ENCODE measurements at regions not wholly inside any gene's neighbourhood (a gene's known extent, or its start where the extent isn't known, plus 50 kb on each side); places are given as distances from the start of the nearest gene placed in this dataset.

DNA sequence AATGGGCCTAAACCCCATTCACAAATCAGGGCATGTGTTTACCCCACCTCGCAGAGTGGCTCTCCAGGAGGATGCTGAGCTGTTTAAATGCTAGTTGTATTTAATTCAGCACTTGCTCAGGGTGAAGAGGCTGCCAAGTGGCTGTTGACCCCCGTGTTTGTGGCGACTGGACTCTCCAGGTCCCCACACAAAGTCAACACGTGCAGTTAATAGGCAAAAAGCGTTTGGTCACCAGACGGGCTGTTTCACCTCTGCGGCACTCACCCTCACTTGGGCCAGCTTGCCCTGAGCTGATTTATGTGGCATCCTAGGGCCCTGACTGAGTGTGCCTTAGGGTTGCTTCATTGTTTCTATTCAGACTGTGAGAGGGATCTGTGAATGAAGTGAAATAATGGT is 152.3 kb downstream of the GAS1 start:
- DNase-seq, result no peak

DNA sequence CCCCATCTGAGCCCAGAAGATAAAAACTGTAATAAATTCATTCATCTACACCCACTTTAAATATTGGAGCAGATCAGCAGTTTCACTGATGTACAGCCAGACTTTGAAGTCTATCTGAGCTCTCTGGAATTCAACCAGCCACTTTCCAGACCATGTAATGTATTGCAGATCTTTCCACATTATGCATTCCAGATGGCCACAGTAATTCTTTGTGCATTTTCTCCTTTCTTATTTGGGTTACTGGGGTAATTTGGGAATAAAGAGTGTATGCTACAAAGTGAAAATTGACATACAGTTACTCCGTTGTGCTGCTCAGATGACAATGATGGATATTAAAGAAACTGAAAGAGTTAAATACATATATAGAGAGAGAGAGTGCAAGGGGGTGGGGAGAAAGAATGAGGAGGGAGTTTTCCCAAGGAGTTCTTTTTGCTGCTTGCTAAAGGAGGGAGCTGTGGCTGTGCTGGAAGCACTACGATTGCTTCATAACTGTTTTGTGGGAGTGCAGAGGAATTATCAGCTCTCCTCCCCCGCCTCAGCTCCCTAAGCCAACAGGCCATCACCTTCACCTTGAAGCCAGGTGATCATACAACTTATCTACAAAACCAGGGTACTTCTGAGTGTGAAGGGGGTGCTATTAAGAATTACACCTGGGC is 152.8 kb downstream of the GAS1 start:
- peak; percentile 72 for DNase-seq

GRCh38 chr9:86792136-86792535 is 155.2 kb downstream of the GAS1 start:
- no peak for DNase-seq

DNA sequence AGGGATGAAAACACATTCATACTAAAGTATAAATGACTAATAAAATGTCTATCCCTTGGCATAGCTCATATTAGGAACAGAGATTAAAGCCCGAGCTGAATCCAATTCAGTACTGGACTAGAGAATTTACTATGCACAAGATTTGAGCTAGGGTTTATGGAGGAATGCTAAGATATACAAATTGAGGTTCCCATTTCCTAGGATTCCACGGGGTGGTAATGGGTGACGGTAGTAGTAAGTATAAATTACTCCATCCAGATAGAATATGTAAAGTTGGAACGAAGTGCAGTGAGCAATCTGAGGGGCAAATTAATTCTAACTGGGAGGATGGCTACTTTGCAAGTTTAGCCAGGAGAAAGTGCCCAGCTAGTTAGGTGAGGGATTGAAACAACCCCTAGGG is 156.5 kb downstream of the GAS1 start:
- no peak for DNase-seq

- DNase-seq, result no peak
These were observed 158.8 kb downstream of the GAS1 start for GRCh38 chr9:86788456-86788855.

DNA sequence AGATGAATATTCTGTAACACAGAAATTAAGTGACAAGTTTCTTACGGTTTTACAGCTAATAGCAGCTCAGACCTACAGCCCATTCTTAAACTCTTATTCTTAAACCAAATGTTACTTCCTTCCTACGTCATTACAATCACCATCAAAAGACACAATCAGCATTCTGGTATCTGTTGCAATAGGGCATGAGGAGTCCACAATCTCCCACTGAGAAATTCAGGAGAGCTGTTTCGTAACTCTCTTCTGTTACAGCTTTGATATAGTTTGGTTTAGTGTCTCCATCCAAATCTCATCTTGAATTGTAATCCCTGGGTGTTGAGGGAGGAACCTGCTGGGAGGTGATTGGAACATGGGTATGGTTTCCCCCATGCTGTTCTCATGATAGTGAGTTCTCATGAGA is 163.4 kb downstream of the GAS1 start:
- DNase-seq, result no peak

GRCh38 chr9:86782831-86783230 is 164.5 kb downstream of the GAS1 start:
- DNase-seq, result no peak

DNA sequence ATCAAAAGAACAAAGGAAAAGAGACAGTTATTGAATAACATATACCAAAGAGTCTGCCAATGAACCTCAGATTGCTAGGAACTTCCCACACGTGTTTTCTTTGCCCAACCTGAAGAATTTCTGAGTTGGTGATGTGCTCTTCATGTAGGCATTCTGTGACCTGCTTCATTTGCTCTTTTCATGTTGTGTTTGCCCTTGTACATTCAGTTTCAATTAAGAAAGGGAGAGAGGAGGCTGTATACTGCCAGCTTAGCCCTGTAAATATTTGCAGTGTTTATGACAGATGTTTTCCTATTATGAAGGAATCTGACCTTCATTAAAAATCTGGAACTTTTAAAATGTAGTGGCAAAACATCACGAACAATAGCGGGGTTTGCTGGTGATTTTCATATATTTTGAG is 168.5 kb downstream of the GAS1 start:
- no peak for DNase-seq

- DNase-seq, result no peak
These were observed 171.6 kb downstream of the GAS1 start for GRCh38 chr9:86775718-86776117.

GRCh38 chr9:86774116-86774515 is 173.2 kb downstream of the GAS1 start:
- no peak for DNase-seq

GRCh38 chr9:86773422-86773945 is 173.8 kb downstream of the GAS1 start:
- no peak for DNase-seq

GRCh38 chr9:86772635-86772993 is 174.7 kb downstream of the GAS1 start:
- peak; percentile 75 for DNase-seq

- peak; percentile 73 for DNase-seq
These were observed 175.2 kb downstream of the GAS1 start for GRCh38 chr9:86771941-86772634.

- no peak for DNase-seq
These were observed 175.9 kb downstream of the GAS1 start for GRCh38 chr9:86771420-86771819.

- DNase-seq, result no peak
These were observed 178.6 kb downstream of the GAS1 start for GRCh38 chr9:86768709-86769108.

GRCh38 chr9:86768020-86768419 is 179.3 kb downstream of the GAS1 start:
- DNase-seq, result no peak

DNA sequence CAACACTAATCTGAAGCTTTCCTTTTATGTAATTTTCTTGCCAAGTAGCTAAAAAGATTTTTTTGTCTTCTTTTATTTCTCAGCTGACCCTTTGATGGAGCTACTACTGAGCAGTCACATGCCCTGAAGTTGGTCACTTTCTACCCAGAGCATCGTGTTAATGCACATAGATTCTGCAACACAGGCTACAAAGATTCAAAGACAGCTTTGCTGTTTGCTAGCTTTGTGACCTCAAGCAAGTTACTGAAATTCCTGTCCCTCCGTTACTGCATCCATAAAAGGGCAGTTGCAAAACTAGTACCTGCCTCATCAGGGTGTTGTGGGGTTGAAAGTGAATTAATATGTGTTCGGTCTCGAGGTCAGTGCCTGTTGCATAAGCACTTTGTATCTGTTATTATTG is 179.9 kb downstream of the GAS1 start:
- no peak for DNase-seq

DNA sequence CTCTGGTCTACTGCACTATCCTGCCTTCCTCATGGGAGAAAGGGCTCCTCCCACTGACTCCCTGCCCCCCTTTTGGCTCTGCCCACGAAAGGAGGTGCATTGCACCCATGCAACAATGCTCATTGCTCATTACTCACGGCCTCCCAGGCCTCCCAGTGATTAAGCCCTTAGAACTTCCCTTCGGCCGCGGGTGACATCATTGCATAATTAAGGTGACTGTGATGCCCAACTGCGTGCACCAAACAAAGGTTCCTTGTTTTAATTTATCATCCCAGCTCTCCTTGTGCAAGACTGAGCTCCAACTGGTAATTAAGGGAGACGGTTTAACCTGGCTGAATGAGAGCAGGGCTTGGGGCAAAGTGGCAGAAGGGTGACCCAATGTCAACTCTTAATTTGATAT is 180.4 kb downstream of the GAS1 start:
- DNase-seq, result no peak

DNA sequence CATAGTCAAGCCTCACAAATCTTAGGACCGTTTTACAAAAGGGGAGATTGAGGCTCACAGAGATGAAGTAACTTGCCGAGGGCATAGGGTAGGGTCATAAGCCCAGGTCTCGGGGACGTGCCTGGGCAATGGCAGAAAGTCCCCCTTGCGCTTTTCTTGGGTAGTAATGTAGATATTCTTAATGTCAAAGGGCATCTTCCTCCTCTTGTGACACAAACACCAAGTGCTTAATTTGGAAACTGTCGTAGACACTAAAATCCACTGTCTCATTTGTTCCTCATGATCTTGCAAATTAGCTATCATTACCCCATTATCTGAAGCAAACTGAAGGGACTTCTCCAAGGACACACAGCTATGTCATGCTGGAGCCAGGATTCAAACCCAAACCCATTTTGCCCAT is 180.8 kb downstream of the GAS1 start:
- no peak for DNase-seq

GRCh38 chr9:86765746-86766430 is 181.4 kb downstream of the GAS1 start:
- no peak for DNase-seq

DNA sequence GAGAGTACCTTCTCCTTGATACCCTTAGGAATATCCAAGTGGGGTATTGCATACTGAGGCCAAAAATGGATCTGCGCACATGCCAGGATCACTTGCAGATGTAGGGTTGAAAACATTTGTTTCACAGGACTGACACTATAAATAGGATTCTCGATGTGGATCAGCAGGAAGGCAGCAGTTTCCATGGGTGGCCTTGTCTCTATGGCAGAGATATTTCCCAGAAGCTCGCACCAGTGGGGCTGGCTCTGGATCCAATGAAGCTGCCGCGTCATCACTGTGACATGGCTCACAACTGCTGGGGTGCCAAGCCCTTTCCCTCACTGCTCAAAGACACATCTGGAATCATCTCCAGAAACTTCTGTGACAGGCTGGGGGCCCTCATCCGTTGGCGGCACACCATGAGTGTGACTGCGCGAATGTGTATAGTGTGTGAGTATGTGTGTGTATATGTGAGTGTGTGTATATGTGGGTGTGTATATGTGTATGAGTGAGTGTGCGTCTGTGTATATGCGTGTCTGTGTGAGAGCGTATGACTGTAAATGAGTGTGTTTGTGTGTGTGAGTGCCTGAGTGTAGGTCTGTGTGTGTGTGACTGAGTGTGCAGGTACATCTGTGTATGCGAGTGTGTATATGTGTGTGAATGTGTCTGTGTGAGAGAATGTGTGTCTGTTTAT is 182.5 kb downstream of the GAS1 start:
- DNase-seq, result no peak

DNA sequence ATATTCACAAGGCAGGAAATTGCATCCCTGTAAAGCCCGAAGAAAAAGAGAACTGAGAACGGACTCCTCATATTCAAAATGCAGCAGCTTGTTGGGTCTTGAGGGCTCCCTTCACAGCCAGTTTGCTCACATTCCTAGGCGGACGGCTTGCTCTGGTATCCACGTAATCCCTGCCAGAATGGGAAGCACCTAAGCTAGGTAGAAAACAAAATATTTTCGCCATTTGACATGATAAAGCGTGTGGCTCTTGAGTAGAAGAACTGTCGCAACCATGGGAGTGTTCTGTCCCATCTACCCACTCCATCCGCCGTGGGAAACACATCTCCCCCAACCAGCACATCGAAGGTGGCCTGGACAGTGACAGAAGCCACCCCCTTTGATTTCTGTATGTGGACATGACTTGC is 183.1 kb downstream of the GAS1 start:
- no peak for DNase-seq

GRCh38 chr9:86763791-86764190 is 183.5 kb downstream of the GAS1 start:
- no peak for DNase-seq

- DNase-seq, result no peak
These were observed 190.0 kb downstream of the GAS1 start for GRCh38 chr9:86757382-86757720.
